Adrenal gland (tissue), 5 donors: ENCODE measurements at regions not wholly inside any gene's neighbourhood (a gene's known extent, or its start where the extent isn't known, plus 50 kb on each side); places are given as distances from the start of the nearest gene placed in this dataset.

Experiments
- CTCF ChIP-seq, 6 experiments: fragments of 450-650 bp in 4 of 6; fragments of 200-600 bp in 2 of 6; sonication (generic) in 1 of 6; IDR thresholded peaks; 1 replicate in 5 of 6; 2 replicates in 1 of 6; pipeline versions ENCODE4 v1.5.1 to v1.8.0; 2016 to 2021; ENCODE audit warnings: antibody characterized with exemption in 6 of 6, mild to moderate bottlenecking in 2 of 6, moderate library complexity in 1 of 6
- POLR2A ChIP-seq, 2 donors: fragments of 450-650 bp; IDR thresholded peaks; one replicate each; pipeline ENCODE4 v1.6.1; 2017; ENCODE audit warnings: antibody characterized with exemption in 2 of 2, mild to moderate bottlenecking in 2 of 2, moderate library complexity in 1 of 2
- donor health status: DM: no; HTN: no; CAD: no.

GRCh38 chr2:223199531-223200515 is 147.8 kb downstream of the KCNE4 start:
- TF ChIP-seq POLR2A (IDR thresholded peaks at IDR 0.05) (no peak), CTCF (IDR thresholded peaks at IDR 0.05) (no peak)
